ENCODE measurements at regions not wholly inside any gene's neighbourhood (a gene's known extent, or its start where the extent isn't known, plus 50 kb on each side); places are given as distances from the start of the nearest gene placed in this dataset.
"Not testable (repeated sequence)": the region's sequence is repeated elsewhere in the genome, so short reads cannot be mapped to it uniquely, and the experiment has no call there.

- TF ChIP-seq ZNF462 (CRISPR knock-in tag; IDR thresholded peaks at IDR 0.05) (no peak), NANOG (IDR thresholded peaks at IDR 0.05; ENCODE audit: borderline replicate concordance) (no peak), JUNB (IDR thresholded peaks at IDR 0.05; ENCODE audit: unreplicated experiment) (no peak), STAT1 (IDR thresholded peaks at IDR 0.05; ENCODE audit: unreplicated experiment) (no peak), CTCF (conservative IDR thresholded peaks at IDR 0.05; ENCODE audit: low read depth in 2 of 2) (no peak), EZH2phosphoT487 (IDR thresholded peaks at IDR 0.05; ENCODE audit: unreplicated experiment) (no peak)
These were observed 453.3 kb downstream of the DIRAS2 start (continued) for GRCh38 chr9:90189306-90189705.

GRCh38 chr9:90192465-90192864, 450.2 kb downstream of the DIRAS2 start:
- DNase-seq (ENCODE audit: low spot score) = not testable (repeated sequence)
- H3K36me3 Mint-ChIP-seq (ENCODE audit: low read depth) = peaks cover 14% of the 10 kb centered on the region; the same call in 2 of the 3 replicates

More at GRCh38 chr9:90192465-90192864, 450.2 kb downstream of the DIRAS2 start:
- not testable (repeated sequence) for H3K79me2 ChIP-seq (replicated peaks; ENCODE audit: insufficient read depth); H3K4me2 ChIP-seq; H3K4me3 Mint-ChIP-seq; H3K27ac ChIP-seq (ENCODE audit: low read depth); H4K20me1 ChIP-seq (replicated peaks; ENCODE audit: insufficient read depth); H3K4me3 ChIP-seq; H3F3A ChIP-seq (replicated peaks; ENCODE audit: low read depth); H3K4me1 Mint-ChIP-seq; H3K36me3 ChIP-seq (ENCODE audit: insufficient read depth); H3K27ac Mint-ChIP-seq; H3K27me3 ChIP-seq (ENCODE audit: insufficient read depth); H3K9me2 ChIP-seq (ENCODE audit: insufficient read depth); H3K27me3 Mint-ChIP-seq (ENCODE audit: insufficient read depth, low read depth, poor library complexity); H2AFZ ChIP-seq; H3K4me1 ChIP-seq (ENCODE audit: insufficient read depth); ATAC-seq
- peaks cover 45% of the 10 kb centered on the region for H3K9me3 Mint-ChIP-seq

Data from GM23338 (cell line).